H1 (cell line): ENCODE measurements at regions not wholly inside any gene's neighbourhood (a gene's known extent, or its start where the extent isn't known, plus 50 kb on each side); places are given as distances from the start of the nearest gene placed in this dataset.

Experiments
- JUND ChIP-seq: IDR thresholded peaks from 2 replicates; pipeline ENCODE4 v1.6.1; 2011; ENCODE audit warnings: mild to moderate bottlenecking, improper control_type of control experiment, low read length
- YY1 ChIP-seq: IDR thresholded peaks from 2 replicates; pipeline ENCODE4 v1.6.1; 2011; ENCODE audit warnings: low read depth, mild to moderate bottlenecking, low read length

- TF ChIP-seq JUND (no peak), YY1 (no peak)
These were observed 70.4 kb upstream of the C15orf39 start (continued) for GRCh38 chr15:75131269-75131643.
